SK-N-SH treated with all-trans-retinoic acid at 6 μM for 48 hours (cell line): ENCODE measurements at regions not wholly inside any gene's neighbourhood (a gene's known extent, or its start where the extent isn't known, plus 50 kb on each side); places are given as distances from the start of the nearest gene placed in this dataset.

Source experiments
- ATAC-seq: fragments of 200-7000 bp; cut with Tn5 transposase; 3 replicates; pipeline ENCODE4 v1.9.1; 2020; ENCODE audit warnings: mild to moderate bottlenecking, moderate library complexity
- ARNTL ChIP-seq: fragments of 450-650 bp; formaldehyde crosslinking; IDR thresholded peaks from 2 replicates; pipeline ENCODE4 v1.5.0; 2020; ENCODE audit warnings: low read depth, mild to moderate bottlenecking, moderate library complexity, borderline replicate concordance
- BACH2 ChIP-seq: fragments of 250-450 bp; sonication (Bioruptor Pico); IDR thresholded peaks from 2 replicates; pipeline ENCODE4 v1.9.0; 2021; ENCODE audit warnings: mild to moderate bottlenecking, borderline replicate concordance
- CSDC2 ChIP-seq: fragments of 250-450 bp; sonication (Bioruptor Pico); IDR thresholded peaks from 2 replicates; pipeline ENCODE4 v1.5.0; 2020; ENCODE audit warnings: mild to moderate bottlenecking, moderate library complexity
- ESRRG ChIP-seq: fragments of 250-450 bp; sonication (Bioruptor Pico); IDR thresholded peaks from 2 replicates; pipeline ENCODE4 v1.6.1; 2021; ENCODE audit warnings: mild to moderate bottlenecking
- ISL1 ChIP-seq: fragments of 250-450 bp; sonication (Bioruptor Pico); IDR thresholded peaks from 2 replicates; pipeline ENCODE4 v2.1.2; 2022; ENCODE audit warnings: mild to moderate bottlenecking, moderate library complexity
- OSR1 ChIP-seq: fragments of 250-450 bp; sonication (Bioruptor Pico); IDR thresholded peaks from 2 replicates; pipeline ENCODE4 v1.8.0; 2022; ENCODE audit warnings: moderate library complexity, mild to moderate bottlenecking, inconsistent platforms
- PPARA ChIP-seq: fragments of 250-450 bp; sonication (Bioruptor Pico); IDR thresholded peaks from 2 replicates; pipeline ENCODE4 v1.5.0; 2020; ENCODE audit warnings: mild to moderate bottlenecking, borderline replicate concordance
- RARB ChIP-seq: fragments of 250-450 bp; sonication (Bioruptor Pico); IDR thresholded peaks from 2 replicates; pipeline ENCODE4 v1.8.0; 2021; ENCODE audit warnings: mild to moderate bottlenecking, moderate library complexity
- SNAI2 ChIP-seq: fragments of 250-450 bp; sonication (Bioruptor Pico); IDR thresholded peaks from 2 replicates; pipeline ENCODE4 v1.5.0; 2020; ENCODE audit warnings: mild to moderate bottlenecking, moderate library complexity
- TOX ChIP-seq: fragments of 250-450 bp; sonication (Bioruptor Pico); IDR thresholded peaks from 2 replicates; pipeline ENCODE4 v1.8.0; 2021; ENCODE audit warnings: mild to moderate bottlenecking, moderate library complexity, borderline replicate concordance
- ZC3H10 ChIP-seq: fragments of 250-450 bp; sonication (Bioruptor Pico); IDR thresholded peaks from 2 replicates; pipeline ENCODE4 v1.5.1; 2021; ENCODE audit warnings: mild to moderate bottlenecking, moderate library complexity
- ZFP3 ChIP-seq: fragments of 250-450 bp; sonication (Bioruptor Pico); IDR thresholded peaks from 2 replicates; pipeline ENCODE4 v1.5.0; 2020; ENCODE audit warnings: mild to moderate bottlenecking, moderate library complexity
- ZFP30 ChIP-seq: fragments of 450-650 bp; formaldehyde crosslinking; IDR thresholded peaks from 2 replicates; pipeline ENCODE4 v1.5.0; 2022; ENCODE audit warnings: mild to moderate bottlenecking, moderate library complexity
- ZNF70 ChIP-seq: fragments of 450-650 bp; formaldehyde crosslinking; IDR thresholded peaks from 2 replicates; pipeline ENCODE4 v1.5.0; 2020; ENCODE audit warnings: mild to moderate bottlenecking, moderate library complexity
- TF ChIP-seq, protein P1 (sequence below): fragments of 250-450 bp; sonication (Bioruptor Pico); IDR thresholded peaks from 2 replicates; pipeline ENCODE4 v1.5.1; 2020; ENCODE audit warnings: low read depth, mild to moderate bottlenecking, moderate library complexity
- TF ChIP-seq, protein P2 (sequence below): fragments of 250-450 bp; sonication (Bioruptor Pico); IDR thresholded peaks from 2 replicates; pipeline ENCODE4 v1.5.0; 2020; ENCODE audit warnings: mild to moderate bottlenecking, moderate library complexity
- TF ChIP-seq, protein P3 (sequence below): fragments of 250-450 bp; sonication (Bioruptor Pico); IDR thresholded peaks from 2 replicates; pipeline ENCODE4 v1.8.0; 2021; ENCODE audit warnings: low read depth, mild to moderate bottlenecking, moderate library complexity, borderline replicate concordance
- TF ChIP-seq, protein P4 (sequence below): fragments of 250-450 bp; sonication (Bioruptor Pico); IDR thresholded peaks from 2 replicates; pipeline ENCODE4 v1.5.1; 2021; ENCODE audit warnings: mild to moderate bottlenecking, moderate library complexity
- TF ChIP-seq, protein P5 (sequence below): fragments of 250-450 bp; sonication (Bioruptor Pico); IDR thresholded peaks from 2 replicates; pipeline ENCODE4 v1.8.0; 2020; ENCODE audit warnings: mild to moderate bottlenecking, moderate library complexity, borderline replicate concordance

DNA sequence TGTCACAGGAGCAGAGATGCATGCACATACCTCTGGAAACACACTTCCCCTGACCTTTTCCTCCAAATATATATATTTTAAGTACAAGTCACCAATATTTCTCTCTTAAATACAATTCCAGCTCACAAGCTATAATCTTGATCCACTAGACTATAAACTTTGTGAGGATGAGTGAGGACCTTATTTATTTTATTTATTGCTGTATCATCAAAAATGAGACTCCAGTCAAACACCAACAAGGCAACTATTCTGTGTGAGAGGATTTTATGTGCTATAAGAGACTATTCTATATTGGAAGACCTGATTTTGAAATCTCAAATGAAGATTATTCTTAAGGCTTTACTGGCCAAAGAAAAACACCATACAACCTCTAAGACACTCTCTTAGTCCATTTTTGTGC is 1352.2 kb downstream of the SUCLG1 start:
- TF ChIP-seq CSDC2 (no peak), TOX (CRISPR knock-in tag) (no peak), ZNF70 (CRISPR knock-in tag) (no peak), ZFP3 (no peak)
- TF ChIP-seq, protein P1, sequence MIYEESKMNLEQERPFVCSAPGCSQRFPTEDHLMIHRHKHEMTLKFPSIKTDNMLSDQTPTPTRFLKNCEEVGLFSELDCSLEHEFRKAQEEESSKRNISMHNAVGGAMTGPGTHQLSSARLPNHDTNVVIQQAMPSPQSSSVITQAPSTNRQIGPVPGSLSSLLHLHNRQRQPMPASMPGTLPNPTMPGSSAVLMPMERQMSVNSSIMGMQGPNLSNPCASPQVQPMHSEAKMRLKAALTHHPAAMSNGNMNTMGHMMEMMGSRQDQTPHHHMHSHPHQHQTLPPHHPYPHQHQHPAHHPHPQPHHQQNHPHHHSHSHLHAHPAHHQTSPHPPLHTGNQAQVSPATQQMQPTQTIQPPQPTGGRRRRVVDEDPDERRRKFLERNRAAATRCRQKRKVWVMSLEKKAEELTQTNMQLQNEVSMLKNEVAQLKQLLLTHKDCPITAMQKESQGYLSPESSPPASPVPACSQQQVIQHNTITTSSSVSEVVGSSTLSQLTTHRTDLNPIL: no peak
- TF ChIP-seq, protein P2, sequence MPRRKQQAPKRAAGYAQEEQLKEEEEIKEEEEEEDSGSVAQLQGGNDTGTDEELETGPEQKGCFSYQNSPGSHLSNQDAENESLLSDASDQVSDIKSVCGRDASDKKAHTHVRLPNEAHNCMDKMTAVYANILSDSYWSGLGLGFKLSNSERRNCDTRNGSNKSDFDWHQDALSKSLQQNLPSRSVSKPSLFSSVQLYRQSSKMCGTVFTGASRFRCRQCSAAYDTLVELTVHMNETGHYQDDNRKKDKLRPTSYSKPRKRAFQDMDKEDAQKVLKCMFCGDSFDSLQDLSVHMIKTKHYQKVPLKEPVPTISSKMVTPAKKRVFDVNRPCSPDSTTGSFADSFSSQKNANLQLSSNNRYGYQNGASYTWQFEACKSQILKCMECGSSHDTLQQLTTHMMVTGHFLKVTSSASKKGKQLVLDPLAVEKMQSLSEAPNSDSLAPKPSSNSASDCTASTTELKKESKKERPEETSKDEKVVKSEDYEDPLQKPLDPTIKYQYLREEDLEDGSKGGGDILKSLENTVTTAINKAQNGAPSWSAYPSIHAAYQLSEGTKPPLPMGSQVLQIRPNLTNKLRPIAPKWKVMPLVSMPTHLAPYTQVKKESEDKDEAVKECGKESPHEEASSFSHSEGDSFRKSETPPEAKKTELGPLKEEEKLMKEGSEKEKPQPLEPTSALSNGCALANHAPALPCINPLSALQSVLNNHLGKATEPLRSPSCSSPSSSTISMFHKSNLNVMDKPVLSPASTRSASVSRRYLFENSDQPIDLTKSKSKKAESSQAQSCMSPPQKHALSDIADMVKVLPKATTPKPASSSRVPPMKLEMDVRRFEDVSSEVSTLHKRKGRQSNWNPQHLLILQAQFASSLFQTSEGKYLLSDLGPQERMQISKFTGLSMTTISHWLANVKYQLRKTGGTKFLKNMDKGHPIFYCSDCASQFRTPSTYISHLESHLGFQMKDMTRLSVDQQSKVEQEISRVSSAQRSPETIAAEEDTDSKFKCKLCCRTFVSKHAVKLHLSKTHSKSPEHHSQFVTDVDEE: no peak
- ATAC-seq: no peak

DNA sequence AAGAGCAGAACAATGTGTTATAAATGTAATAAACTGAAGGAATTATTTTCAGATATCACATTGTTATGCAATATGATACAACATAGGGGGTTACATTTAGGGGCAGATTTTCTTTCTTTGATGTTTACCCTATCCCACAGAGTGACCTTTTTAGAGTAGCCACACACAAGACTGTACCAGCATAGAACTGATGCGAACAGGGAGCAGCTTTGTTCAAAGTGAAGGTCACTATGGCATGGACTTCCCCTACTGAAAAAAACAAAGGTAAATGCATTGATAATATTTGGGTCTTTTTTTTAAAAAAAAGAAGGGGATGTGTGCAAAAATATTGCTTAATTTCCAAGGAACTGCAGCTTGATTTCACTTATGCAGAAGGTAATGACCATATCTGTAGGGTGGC is 1354.9 kb downstream of the SUCLG1 start:
- TF ChIP-seq ZNF70 (CRISPR knock-in tag) (no peak), OSR1 (CRISPR knock-in tag) (no peak), SNAI2 (no peak), ESRRG (CRISPR knock-in tag) (no peak), ZFP30 (CRISPR knock-in tag) (no peak), BACH2 (CRISPR knock-in tag) (no peak), RARB (no peak), ARNTL (no peak), PPARA (CRISPR knock-in tag) (no peak), ZC3H10 (CRISPR knock-in tag) (no peak), ZFP3 (no peak), CSDC2 (no peak), ISL1 (CRISPR knock-in tag) (no peak)
- TF ChIP-seq, protein P1: no peak
- TF ChIP-seq, protein P3, sequence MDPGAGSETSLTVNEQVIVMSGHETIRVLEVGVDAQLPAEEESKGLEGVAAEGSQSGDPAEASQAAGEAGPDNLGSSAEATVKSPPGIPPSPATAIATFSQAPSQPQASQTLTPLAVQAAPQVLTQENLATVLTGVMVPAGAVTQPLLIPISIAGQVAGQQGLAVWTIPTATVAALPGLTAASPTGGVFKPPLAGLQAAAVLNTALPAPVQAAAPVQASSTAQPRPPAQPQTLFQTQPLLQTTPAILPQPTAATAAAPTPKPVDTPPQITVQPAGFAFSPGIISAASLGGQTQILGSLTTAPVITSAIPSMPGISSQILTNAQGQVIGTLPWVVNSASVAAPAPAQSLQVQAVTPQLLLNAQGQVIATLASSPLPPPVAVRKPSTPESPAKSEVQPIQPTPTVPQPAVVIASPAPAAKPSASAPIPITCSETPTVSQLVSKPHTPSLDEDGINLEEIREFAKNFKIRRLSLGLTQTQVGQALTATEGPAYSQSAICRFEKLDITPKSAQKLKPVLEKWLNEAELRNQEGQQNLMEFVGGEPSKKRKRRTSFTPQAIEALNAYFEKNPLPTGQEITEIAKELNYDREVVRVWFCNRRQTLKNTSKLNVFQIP: no peak
- TF ChIP-seq, protein P2: no peak
- TF ChIP-seq, protein P4, sequence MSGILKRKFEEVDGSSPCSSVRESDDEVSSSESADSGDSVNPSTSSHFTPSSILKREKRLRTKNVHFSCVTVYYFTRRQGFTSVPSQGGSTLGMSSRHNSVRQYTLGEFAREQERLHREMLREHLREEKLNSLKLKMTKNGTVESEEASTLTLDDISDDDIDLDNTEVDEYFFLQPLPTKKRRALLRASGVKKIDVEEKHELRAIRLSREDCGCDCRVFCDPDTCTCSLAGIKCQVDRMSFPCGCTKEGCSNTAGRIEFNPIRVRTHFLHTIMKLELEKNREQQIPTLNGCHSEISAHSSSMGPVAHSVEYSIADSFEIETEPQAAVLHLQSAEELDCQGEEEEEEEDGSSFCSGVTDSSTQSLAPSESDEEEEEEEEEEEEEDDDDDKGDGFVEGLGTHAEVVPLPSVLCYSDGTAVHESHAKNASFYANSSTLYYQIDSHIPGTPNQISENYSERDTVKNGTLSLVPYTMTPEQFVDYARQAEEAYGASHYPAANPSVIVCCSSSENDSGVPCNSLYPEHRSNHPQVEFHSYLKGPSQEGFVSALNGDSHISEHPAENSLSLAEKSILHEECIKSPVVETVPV: no peak
- TF ChIP-seq, protein P5, sequence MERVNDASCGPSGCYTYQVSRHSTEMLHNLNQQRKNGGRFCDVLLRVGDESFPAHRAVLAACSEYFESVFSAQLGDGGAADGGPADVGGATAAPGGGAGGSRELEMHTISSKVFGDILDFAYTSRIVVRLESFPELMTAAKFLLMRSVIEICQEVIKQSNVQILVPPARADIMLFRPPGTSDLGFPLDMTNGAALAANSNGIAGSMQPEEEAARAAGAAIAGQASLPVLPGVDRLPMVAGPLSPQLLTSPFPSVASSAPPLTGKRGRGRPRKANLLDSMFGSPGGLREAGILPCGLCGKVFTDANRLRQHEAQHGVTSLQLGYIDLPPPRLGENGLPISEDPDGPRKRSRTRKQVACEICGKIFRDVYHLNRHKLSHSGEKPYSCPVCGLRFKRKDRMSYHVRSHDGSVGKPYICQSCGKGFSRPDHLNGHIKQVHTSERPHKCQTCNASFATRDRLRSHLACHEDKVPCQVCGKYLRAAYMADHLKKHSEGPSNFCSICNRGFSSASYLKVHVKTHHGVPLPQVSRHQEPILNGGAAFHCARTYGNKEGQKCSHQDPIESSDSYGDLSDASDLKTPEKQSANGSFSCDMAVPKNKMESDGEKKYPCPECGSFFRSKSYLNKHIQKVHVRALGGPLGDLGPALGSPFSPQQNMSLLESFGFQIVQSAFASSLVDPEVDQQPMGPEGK (CRISPR knock-in tag): no peak
- no peak for ATAC-seq
